GM21367 (cell line): ENCODE measurements at regions not wholly inside any gene's neighbourhood (a gene's known extent, or its start where the extent isn't known, plus 50 kb on each side); places are given as distances from the start of the nearest gene placed in this dataset.
"Not testable (repeated sequence)": the region's sequence is repeated elsewhere in the genome, so short reads cannot be mapped to it uniquely, and the experiment has no call there.

Source experiments
- ATAC-seq: cut with Tn5 transposase; IDR thresholded peaks from one replicate; pipeline ENCODE4 v1.9.1; 2021; ENCODE audit not compliant: unreplicated experiment

DNA sequence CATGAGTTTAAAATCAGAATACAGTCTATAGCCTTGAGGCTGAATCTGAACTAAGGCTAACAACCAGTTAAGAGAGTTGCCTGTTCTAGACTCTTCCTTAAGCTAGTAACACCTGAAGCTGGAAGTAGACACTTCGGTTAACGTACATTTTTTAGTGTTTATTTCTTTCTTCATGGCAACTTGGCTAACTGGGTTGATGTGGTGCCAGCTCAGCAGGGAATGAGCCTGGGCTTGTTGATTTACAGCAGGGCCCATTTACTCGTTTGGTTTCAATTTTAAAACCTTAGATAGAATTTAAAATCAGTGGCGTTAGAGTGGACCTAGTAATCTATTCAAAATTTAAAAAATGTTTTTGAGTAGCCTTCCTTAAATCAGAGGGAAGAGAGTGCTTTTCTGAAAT lies 137.6 kb upstream of the ESX1 start:
- no peak for ATAC-seq

DNA sequence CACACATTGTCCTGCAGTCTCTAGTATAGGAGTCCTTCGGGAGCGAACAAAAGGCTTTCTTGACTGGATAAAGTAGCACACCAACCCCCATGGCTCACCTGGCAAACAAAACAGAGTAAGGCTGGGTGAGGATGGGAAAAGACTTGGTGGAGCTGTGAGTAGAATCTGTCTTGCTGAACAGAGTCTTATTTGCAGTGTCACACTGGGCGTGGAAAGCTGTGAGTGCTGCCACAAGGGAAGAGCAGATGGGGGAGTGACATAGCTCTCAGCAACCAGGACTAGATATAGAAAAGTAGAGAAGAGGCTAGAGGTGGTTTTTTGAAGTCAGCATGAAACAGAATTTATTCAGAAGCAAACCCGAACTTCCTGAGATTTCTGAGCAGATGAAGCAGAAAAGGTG lies 137.2 kb upstream of the ESX1 start:
- ATAC-seq = no peak

- ATAC-seq = no peak
Measured at GRCh38 chrX:104376937-104377336, 122.2 kb upstream of the ESX1 start.

DNA sequence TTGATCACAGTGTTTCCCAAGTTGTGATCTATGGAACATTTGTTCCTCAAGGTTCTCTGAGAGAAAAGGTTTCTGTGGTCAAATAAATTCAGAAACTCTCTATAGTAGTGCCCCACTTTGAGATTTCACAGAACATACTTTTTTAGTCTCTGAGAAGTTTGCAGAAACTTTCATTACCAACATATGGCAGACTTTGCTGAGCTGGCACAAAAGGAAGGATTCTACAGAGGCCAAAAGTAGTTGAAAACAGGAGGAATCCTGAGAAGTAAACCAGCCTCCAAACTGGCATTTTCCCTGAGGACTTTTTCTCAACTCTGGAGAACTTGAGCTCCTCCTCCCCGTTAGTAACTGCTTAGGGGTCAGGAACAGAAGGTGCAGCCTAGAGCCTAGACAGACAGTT lies 117.8 kb upstream of the ESX1 start:
- ATAC-seq = no peak

DNA sequence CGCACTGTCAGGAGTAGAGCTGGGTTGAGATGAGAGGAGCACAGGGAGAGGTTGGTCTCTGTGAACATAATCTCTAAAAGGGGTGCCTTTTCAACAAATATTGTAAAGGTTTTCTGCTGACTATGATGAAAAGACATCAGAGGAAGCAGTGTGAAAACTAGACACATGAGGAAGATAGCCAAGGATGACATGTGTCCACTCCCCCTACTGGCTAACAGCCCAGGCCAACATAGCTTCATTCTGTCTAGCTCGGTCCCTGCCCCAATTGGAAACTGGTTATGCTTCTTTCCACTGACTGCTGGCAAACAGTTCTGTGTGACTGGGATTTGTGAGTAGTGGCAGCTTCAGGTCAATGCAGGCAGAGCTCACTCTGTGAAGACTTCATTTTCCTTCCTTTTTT lies 115.4 kb upstream of the ESX1 start:
- ATAC-seq = no peak

- not testable (repeated sequence) for ATAC-seq
Measured at GRCh38 chrX:104360774-104361173, 106.0 kb upstream of the ESX1 start.

DNA sequence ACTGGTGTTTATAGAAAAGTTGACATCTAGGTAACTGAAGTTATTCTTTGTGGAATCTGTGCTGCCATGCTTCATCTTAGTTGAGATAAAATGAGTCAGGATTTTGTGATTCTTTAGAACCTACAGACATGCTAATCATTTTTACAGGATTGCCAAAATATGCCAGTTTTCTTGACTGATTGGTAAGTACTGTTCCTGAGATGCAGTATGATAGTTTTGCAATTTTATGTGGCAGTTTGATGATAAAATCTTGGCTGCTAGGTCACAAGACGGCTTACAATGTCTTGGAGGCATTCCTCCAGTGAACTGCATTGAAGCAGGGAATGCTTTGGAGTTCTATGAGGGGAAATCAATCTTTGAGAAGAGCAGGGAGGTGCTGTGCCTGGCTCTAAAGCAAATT lies 104.4 kb upstream of the ESX1 start:
- ATAC-seq = no peak

DNA sequence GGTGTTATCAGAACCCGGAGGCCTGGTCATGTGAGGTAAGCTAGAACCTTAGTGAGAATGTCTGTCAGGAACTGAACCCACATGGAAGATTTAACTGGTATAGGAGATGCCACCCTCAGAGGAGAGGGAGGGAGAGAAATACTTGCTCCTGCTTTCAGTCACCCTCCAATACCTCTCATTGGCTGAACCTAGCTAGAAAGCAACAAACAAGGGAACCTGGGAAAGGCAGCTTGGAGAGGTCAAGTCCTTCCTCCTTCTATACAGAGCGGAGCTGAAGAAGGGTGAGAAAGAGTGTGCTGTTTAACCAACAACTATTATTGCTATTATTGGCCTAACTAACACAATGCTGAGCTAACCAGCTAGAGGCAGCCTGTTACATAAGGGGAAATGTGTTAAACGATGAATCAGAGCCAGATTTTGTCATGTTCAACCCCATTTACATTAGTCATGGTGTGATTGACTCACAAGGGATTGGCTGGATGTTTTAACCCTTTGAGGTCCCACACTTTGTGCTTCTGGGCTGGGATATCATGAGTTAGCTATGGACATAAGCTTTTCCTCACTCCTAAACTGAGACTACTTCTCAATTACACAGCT lies 96.5 kb upstream of the ESX1 start:
- ATAC-seq = no peak

- ATAC-seq = no peak
Measured at GRCh38 chrX:104347860-104348259, 93.1 kb upstream of the ESX1 start.

GRCh38 chrX:104343428-104344129 lies 88.8 kb upstream of the ESX1 start:
- peak; percentile 92 for ATAC-seq

DNA sequence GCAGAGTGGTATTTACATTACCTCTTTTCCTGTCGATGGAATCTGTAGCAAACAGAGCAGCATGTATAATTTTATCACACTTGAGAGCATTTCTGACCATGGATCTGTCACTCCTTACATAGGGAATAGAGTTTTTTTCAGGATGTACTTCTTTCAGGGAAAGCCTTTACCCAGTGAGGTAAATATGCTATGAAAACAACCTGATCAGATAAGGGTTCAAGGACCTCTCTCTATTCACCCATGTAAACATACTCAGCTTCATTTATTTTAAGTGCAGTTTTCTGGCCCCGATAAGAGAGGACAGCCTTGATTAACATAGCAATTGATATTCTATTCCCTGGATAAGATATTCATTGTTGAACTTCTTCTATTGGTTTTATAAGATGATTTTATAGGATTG lies 87.3 kb upstream of the ESX1 start:
- ATAC-seq = no peak

DNA sequence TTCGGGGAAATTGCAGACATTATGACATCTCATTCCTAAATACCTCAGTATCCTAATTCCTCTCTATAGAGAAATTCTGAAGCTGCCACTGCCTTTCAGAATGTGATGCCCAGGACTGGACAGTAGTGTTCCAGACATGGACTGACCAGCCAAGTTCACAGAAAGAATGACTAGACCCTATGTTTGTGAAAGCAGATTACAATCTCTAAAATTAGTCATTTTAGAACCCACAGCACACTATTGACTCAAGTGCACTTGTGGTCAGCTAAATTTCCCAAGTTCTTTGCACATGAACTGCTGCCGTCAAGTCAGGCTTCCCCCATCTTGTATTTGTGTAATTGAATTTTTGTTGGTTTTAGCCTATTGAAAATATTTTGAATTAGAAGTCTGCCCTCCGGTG lies 81.0 kb upstream of the ESX1 start:
- no peak for ATAC-seq

DNA sequence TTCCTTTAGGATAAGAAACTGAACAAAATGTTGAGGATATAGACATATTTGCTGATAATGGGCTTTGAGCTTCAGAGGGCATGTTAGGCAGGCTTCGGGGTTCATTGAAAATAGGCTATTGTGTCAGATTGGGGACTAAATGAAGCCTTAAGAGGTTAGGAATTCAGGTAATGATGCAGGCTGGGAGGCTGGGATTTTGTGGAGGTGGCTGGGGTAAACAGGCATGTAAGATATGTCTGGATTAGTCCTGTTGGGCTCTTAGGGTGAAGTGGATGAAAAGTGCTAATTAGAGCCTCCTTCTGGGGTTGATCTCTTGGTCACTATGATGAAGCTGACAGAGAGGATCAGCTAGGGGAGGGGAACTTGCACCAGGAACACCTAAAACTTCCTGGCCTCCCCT lies 80.2 kb upstream of the ESX1 start:
- ATAC-seq = no peak

DNA sequence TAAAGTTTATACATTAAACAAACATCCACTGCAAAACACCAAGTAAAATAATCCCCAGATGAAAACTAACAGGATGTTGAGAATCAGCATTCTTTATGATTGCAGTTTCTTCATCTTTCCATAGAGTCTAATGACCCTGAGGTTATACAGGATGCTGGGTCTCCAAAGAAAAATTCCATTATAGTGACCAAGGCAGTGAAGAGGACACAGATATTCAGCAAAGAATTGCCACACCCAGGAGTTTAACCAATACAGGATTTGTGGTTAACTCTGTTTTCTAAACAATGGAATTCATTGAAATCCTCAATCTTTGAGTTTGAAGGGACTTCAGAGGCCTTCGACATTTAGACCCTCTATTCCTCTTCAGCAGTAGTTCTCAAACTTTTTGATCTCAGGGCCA lies 76.2 kb upstream of the ESX1 start:
- no peak for ATAC-seq

DNA sequence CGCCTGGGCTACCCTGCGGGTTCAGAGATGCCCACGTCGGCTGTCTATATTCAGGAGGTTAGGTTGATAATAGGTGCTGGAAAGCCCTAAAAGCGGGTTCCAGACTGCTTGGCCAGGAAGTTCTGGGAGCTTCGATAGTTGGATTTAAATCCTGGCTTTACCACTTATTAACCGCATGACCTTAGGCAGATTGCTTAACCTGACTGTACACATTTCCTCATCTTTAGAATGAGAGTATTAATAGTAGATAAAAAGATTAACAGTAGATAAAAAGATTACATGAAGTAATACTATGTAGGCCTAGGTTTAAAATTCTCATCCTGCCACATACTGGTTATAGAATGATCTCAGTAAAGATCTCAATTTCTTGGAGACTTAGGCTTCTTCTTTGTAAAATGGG lies 75.0 kb upstream of the ESX1 start:
- no peak for ATAC-seq

GRCh38 chrX:104325213-104325585 lies 70.5 kb upstream of the ESX1 start:
- ATAC-seq = no peak

GRCh38 chrX:104324461-104325212 lies 69.9 kb upstream of the ESX1 start:
- ATAC-seq = no peak

DNA sequence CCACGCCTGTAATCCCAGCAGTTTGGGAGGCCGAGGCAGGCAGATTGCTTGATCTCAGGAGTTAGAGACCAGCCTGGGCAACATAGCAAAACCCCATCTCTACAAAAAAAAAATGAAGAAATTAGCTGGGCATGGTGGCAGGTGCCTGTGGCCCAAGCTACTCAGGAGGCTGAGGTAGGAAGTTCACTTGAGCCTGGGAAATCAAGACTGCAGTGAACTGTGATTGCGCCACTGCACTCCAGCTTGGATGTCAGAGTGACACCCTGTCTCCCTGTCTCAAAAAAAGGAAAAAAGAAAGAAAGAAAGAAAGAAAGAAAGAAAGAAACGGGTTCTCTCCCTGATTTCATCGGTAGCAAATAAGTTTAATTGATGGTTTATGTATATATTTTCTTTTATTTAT lies 64.6 kb upstream of the ESX1 start:
- ATAC-seq = no peak

DNA sequence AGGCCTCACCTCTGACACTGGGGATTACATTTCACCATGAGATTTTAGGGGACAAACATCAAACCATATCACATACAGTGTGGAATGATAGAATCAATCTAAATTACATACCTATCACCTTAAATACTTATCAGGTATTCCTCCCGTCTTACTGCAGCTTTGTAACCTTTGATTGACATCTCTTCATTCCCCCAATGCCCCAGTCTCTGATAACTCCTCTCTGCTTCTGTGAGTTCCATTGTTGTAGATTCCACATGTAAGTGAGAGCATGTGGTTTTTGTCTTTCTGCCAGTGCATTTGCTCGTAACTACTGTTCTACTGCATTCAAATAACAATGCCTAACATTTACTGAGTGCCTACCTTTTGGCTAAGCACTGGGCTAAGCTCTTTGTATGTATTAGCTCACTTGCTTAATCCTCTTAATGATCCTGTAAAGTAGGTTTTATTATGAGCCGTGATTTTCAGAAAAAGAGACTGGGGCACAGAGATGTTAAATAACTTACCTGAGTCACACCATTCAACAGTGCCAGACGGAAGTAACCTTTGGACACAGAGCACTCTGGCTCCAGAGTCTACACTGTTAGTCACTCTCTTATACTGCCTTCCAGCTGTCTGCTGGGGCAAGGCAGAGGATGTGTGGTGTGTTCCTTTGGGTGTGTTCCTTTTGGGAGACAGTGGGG lies 63.7 kb upstream of the ESX1 start:
- no peak for ATAC-seq

GRCh38 chrX:104316739-104317138 lies 62.0 kb upstream of the ESX1 start:
- no peak for ATAC-seq

DNA sequence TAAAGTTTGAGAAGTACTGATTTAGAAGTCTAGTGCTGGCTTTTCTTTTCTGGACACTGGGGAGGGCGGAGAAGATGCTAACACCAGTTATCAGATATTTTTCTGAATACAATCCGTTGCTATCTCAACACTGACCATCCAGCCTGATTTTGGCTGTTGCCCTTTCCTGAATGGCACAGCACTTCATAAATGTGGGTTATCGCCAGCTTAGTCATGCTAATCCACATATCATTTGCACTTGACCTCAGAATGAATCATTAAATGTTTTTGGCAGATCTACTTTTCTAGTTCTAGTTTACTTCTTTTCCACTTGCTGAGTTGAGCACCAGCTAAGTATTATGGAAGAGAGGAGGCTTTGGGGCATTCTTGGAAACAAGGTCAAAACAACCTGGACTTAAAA lies 60.8 kb upstream of the ESX1 start:
- ATAC-seq = no peak
